Activated gamma-delta T cell treated with anti-CD3 and anti-CD28 coated beads, Interleukin-2, amount 50 U/mL, for 16 hours (primary cell): ENCODE measurements at regions not wholly inside any gene's neighbourhood (a gene's known extent, or its start where the extent isn't known, plus 50 kb on each side); places are given as distances from the start of the nearest gene placed in this dataset.

Experiments
- DNase-seq: peaks from one replicate; pipeline ENCODE4 v3.0.0-alpha.2; 2020; ENCODE audit warnings: low read depth

DNA sequence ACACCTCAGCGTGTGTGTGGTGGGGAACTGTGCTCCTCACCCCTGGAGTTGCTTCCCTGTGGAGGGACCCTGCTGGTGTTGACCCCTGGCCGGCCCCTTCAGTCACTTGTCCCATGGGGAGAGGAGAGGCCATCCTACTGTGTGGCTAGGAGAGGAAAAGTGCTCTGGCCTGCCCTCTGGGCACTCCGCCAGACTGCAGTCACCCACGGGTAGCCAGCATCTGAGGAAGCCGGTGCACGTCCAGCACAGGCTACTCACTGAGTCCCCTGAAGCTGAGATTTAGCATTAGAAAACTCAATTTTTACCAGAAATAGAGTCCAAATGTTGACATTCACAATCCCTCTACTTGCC lies 211.5 kb upstream of the RAB6C start:
- no peak for DNase-seq

DNA sequence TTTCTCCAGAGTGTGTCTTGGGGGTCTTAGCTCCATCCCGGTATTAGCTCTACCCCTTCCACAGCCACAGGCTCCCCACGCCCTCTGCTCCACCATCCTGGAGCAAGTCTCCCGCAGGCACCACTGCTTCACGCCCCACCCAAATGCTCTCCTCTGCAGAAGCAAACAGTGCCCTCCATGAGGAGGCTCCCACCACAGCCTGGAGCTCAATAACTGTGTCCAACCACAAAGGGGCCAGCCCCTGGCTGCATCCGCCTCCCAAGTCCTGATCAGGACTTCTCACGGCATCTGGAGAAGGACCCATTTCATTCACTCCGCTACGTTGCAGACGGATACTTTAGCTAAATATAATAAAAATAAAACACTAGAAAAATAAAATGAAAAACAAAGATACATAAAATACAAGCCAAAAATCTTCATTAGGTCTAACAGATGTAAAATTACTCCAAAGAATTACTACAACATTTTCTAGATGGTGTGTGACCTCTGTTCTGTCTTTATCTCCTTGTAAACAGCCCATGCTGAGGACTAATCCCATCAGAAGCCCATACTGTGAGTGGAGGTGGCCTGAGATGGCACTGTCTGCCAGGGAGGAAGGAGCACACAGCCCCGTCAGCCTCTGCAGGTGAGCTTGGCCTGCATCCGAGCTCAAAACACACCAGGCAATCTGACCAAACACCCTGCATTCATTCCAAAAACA lies 210.8 kb upstream of the RAB6C start:
- DNase-seq = no peak

DNA sequence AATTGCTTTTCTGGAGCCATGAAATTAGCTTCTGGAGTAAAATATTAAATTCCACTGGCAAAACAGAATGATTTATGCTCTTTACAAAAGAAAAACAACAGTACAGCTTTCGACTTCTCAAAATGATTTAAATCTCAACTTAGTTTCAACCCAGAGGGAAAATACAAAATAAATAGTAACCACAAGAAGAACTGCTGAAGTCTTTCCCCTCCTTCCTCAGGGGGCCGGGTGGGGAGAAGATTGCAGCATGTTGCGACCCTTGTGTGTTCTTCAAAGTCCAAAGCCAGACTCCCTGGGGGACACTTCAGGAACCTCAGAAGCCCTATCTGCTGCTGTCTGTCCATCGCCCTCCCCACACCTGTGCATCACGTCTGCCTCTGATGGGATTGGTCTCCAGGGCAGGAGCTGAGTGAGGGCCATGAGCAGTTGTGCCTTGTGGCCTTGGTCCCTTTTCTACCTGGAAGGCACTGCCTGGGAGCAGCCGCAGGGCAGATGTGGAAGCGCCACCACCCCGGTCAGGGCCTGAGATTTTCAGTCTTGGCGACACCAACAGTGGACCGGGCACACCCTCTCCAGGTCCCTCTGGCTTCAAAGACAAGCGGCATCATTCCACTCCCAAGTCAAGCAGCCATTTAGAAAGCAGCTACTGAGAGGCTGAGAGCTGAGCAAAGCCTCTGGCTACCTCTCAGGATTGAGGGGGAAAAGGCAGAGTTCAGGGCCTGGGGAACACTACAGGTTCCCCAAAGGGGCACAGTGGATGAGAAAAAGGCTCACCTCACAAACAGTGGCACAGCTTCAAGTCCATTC lies 210.1 kb upstream of the RAB6C start:
- DNase-seq = no peak

DNA sequence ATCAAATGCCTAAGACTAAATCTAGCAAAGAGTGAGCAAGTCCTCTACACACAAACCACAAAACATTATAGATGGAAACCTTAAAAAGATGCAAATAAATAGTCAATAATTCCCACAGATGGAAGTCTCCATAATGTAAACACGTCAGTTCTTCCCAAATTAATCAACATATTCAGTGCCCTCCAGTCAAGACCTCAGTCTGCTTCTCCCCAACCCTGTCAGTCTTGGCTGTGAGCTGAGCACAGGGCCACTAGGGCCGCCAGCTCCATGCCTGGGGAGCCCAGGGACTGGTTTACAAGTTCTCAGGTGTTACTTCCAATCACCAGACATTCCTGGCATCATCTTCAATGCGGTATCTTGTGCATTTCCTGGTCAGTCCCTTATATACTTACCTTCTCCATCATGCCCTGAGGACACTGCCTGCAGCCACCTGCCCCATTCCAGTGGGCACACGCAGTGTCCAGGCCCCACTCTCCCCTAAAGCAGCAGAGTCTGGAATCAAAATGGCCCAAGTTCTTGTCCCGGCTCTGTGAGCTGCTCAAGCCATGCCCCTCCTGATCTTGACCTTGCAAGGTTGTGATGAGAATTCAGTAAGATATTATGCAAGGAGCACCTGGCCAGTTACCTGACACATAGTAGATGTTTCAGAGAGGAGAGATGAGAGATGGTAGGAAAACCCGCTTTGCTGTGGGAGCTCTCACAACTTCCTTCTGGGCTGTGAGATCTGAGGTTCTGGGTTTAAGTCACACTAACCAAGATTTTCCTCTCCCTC lies 207.9 kb upstream of the RAB6C start:
- DNase-seq = no peak

DNA sequence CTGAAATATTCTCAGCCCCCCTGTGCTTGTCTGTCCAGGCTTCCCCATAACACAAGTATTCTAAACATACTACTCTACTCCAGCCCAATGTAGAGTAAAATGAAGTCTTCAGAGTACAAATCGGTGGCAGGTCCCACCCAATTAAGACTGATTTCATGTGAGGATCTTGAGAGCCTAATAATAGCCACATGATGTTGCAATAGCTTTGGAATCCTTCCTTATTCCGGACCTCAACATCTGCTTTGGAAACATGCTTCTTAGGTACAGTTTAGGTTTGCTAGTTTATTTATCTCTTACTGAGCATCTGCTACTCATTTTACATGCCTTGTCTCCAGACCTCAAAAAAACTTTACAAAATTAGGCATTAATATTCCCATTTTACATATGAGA lies 207.3 kb upstream of the RAB6C start:
- no peak for DNase-seq

DNA sequence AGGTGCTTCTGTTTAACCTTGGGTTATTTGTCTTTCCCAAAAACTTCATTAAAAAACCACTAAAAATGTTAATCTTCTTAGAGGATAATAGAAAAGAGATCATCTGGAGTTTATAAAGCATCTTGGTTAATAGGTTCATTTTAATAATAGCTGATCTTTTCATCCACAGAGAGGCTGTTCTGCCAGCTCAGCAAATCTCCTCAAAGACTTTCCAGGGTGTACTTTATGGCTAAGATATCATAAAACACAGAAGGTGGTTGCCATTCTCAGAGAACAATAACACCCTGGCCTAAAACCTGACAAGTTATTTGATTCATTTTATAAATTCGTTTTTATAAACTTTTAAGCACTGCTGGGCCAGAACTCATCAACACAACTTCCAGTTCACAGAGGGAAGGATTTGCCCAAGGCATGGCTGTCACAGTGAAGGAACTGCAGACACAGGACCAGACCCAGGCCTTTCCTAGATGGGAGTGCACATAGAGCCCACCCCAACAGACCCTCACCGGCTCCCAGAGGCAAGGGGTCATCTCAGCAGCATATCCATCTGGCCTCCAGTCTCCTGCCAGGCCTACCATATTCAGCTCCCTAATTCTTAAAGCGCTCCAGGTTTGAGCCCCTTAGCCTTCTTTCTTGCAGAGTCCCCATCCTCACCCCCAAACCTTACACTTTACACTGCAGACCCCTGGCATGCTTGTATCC lies 203.4 kb upstream of the RAB6C start:
- DNase-seq = no peak

DNA sequence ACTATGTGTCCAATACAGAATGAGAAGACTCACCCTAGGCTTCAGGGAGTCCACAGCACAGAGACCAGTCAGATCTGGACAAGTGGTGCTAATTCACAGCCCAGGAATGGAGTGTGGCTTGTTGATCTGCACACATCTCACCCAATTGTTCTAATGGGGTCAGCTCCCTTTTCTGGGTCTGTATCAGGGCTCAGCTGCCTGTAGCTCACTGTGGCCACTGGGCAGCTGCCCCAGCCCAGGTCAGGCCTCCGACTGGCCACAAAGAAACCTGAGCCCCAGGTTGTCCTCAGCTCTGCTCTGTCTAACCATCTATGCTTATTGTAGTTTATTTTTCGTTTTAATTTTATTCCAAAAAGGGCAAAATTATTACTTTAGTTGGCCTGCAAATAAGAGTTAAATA lies 202.3 kb upstream of the RAB6C start:
- DNase-seq = no peak

DNA sequence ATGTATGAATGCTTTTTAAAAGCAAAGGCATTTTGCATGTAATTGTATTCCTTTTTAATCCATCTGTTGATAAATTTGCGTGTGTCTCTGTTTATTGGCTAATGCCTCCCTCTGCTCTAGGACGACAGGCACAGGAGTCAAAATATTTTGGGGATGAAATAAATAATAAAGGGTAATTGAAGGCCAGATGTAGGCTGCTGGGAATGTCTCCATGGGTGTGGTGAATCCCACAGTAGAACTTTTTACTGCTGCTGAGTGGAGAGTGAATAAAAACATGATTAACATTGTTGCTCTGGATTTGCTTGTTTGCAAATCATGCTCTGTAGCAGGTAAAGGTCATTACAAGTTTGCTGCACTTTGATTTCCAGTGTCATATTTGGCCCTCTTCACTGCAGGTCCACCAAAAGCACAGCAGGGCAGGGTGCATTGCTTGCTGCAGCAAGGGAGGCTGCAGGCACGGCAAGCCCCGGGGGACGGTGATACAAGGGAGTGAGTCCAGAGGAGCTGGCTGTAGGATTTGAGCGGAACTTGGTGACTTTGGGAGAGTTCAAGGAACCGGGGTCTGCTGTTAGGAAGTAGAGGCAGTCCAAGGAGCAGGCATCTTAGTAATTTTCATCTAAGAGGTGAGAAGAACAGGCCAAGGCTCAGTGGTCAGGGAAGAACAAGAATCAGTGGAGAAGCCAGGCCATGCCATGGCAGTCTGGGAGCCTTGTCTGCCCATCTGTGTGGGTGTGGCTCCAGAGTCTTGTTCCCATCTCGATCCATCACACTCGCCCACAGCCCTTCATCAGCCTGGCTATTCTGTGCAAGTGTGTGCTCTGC lies 201.5 kb upstream of the RAB6C start:
- no peak for DNase-seq

DNA sequence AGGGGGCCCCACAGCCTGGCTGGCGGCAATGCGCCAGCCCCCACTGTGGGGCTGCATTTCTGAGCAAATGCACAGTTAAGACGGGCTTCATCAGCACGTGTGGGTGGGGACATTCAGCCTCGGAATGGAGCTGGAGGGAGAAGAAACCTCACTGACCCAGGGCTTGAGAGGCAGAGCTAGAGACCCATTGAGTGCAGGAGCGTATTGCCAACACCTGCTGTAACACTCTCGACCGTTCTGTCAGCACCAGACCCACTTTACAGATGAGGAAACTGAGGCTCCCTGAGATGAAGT lies 200.9 kb upstream of the RAB6C start:
- DNase-seq = no peak

DNA sequence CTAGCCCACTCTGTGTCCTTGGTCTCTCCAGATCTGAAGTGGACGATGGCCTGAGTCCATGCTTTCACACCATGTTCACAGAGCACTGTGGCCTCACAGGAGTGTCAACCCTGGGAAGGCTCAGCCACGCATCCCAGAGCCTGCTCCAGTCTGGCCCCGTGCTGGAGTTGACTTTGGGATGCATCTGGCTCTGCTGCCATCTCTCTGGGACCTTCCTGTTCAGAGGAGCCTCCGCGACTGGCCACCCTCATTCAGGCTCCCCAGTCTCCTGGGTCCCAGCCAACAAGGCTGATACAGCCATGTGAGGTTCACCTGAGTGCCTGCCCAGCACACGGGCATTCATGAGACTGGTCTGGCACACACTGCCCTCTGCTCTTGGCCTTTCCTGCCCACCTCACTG lies 199.7 kb upstream of the RAB6C start:
- DNase-seq = no peak

DNA sequence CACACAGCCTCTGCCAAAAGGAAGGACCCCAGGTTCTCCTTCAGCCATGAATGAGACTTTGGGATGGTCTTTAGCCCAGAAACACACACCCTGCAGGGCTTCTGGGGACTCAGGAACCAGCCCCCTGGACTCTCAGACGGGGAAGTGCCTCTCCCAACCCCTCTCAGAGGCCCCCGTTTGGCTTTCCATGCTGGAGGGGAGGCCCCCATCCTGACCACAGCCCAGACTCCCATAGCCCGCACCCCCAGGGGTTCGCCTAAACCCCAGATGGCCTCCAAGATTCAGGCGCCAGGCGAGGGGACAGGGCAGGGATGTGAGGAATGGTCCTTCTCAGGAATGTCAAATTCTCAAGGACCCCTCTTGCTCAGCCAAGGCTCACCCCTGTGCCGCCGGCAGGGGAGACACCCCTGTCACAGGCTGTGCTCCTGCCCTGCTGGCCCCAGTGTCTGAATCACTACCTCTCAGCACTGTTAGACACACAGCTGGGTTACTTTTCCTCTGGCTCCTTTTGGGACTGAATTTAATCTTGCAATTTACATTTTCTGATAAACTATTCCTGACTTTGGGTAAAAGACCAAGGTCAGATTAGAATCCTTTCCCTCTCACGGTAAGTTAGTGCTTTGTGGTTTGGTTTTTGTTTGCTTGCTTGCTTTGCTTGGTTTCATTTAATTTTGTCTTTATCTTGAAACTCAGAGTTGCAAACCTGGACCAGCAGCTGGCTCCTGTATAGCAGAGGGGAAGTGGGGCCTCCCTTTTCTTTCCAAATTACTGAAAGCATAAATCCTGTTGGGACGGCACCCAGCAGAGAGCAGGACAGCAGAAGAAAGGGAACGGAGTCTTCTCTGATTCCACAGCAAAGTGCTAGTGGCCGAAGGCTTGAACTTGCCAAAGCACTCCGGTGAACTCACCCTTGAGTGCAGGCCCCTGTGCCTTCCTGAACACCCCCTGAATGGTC lies 198.9 kb upstream of the RAB6C start:
- DNase-seq = no peak

DNA sequence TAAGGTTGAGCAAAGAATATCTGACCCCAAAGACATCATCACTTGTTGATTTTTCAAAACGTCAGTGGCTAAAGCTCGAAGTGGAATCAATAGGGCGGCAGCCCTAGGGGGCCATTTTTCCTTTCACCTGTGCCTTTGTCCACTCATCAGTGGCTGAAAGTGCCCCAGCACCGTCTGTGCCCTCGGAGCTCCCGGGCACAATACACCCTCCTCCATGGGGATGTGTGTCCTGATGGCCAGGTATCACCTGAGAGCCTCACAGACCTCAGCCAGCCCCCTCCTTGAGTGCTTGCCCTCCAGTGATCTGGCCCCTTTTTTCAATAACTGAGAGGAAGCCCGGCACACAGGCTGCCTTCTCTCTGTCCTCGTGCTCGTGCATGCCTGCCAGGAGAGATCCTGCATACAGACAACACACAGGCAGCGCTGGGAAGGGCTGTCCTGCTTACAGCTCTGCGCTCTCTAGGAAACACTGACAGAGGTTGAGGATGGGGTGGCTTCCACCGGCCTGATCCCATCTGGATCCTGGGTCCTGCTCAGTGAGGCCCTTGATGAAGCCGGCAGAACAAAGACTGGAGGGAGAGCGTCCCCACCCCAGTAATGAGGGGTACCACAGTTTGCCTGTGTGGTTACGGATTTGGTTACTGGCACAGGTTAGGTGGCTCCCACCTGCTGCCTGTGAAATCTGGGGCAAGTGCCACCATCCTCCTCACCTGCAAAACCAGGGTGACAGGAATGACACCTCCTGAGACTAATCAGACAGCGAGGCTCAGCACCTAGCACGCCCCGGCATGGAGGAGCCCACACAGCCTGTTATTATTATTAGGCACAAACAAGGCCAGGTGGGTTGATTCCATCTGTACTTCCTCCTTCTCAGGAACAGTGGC lies 197.5 kb upstream of the RAB6C start:
- DNase-seq = no peak

DNA sequence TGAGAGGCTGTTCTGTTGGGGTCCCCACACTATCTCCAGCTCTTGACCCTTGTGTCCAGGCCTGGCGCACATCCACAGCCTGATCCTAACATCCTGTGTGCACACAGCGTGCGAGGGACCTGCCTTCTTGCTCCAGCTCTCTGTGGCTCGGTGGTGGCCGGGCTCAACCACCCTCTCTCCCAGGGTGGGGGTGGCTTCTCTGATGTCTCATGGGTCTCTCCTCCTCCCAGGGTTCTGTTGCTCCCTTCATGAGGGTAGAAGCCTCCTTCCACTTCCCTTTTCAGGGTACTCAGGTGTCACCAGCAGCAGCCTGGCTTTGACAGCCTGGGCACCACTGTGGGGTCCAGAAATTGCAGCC lies 196.9 kb upstream of the RAB6C start:
- DNase-seq = no peak

DNA sequence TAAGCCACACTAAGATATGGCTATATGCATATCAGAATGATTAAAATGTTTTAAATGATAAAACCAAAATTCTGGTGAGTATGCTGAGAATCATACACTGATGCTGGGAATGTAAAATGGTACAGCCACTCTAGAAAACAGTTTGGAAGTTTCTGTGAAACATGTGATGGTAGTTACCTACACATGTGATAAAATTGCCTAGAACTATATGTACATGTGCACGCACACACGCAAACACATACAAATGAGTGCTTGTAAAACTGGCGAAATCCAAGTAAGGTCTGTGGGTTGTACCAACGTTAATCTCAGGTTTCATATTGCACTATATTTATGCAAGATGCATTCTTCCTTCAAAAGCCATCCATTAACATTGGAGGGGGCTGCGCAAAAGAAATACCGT lies 195.0 kb upstream of the RAB6C start:
- no peak for DNase-seq

DNA sequence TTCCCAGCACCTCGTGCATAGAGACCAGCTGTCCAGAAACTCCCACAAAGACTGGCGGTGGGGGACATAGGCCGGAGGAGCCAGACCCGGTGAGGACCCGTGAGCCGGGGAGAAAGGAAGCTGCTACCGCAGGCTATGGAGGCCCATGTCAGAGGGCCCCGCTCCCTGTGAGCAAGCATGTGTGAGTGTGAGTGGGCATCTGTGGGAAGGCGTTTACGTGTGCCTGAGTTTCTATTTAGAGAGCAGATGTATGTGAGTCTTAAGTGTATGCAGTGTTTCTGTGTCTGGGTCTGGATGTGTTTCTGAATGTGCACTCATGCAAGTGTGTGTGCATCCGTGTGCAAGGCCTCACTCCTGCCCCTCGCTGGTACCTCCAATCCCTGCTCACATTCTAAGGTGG lies 187.8 kb upstream of the RAB6C start:
- DNase-seq = no peak

DNA sequence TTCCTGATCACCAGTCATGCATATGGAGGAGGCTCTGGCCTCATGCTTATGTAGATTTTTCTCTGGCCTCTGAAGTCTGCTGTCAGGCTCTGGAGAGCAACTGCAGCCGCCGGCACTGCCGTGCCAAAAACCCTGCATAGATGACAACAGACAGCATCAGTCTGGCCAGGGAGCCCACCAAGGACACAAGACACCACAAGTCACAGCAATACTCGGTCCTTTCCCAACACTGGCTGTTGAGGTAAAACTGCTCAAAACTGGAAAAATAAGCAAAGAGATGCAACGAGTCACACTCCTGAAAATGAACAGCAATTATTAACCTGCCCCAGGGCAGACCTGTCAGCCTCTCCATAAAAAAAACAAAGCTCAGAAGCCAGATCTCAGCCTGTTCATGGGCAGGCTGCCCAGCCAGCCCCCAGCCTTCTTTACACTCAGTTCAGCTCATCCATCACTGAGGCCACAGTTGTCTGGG lies 186.0 kb upstream of the RAB6C start:
- DNase-seq = no peak

DNA sequence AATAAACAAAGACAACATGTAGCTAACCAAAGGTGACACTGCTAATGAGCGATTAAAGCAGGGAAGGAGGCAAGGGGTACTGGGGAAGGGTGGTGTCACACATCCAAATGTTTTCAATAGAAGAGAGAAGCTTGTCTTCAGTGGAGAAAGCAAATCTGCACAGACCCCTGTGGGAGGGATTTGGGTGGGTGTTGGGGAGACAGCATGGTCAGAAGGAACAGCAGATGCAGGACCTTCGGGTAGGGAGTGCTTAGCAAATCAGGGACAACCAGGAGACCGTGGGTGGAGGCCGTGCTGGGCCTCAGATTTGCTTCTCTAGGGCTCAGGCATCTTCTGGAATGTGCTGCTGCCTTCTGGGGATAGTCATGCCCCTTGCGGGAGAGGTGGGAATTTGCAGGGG lies 185.3 kb upstream of the RAB6C start:
- DNase-seq = no peak

DNA sequence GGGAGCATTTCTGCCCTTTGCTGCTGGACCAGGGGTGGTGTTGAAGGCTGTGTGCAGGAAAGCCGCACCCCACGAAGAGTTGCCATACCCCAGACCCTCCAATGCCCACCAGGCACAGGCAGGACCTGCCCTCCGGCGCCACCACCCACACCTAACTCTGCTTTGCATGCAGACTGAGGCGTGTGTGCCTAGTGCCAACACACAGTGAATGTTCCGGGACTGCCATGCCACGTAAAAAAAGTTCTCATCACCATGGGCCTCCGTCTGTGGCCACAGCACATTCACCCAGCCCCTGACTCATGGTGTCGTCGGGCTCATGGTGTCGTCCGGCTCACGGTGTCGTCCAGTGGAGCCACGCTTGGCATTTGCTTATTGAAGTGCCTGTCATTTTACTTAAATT lies 184.9 kb upstream of the RAB6C start:
- DNase-seq = no peak

DNA sequence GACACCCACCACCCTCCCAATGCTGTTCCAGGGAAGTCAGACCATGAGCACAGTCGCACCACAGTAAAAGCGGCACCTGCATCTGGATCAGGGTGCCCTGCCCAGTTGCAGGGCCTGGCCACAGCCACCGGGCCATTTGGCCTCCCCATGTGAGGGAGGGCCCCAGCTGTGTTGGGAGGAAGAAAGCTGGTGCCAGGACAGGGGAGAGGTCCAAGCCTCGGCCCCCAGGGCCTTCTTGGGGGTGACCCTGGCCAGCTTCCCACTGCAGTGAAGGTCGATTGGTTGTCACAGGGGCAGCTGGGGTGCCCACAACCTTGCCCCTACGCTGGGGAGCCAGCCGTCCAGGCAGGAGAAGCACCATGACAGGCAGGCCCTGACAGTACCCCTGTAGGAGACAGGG lies 183.2 kb upstream of the RAB6C start:
- no peak for DNase-seq
